ENCODE measurements at regions not wholly inside any gene's neighbourhood (a gene's known extent, or its start where the extent isn't known, plus 50 kb on each side); places are given as distances from the start of the nearest gene placed in this dataset.

DNA sequence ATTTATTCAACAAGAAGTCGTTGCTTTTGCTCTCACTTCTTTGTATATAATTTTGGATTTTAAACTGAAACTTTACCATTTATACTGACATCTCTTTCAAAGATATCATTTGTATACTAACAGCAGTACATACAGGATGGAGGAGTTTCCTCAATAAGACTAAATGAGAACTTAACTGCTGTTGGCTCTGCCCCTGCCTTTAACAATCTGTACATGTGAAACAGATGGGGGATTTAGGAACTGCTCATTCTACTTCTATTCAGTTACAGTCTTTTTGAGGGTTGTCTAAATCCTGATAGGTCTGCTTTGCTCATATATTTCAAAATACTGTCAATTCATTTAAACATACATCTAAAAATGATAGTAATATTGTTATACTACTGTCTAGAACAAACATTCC lies 663.2 kb downstream of the ADGRL2 start:
- DNase-seq, result no peak

DNA sequence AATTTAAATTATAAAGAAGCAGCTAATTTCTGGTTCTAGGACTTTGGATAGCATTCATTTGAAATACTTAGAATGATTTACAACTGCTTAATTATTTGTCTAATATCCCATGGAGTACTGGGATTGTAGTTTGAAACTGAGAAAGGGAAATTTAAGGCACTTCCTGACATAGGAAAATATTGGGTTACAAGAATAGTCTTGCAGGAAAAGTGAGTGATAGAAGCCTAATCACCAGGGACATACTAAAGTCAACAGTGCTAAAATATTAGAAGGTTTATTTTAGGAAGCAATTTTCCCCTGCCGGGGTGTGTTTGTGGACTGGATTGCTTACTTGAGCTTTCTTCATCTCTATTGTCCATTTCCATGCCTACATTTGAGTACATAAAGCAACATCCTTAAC lies 661.6 kb downstream of the ADGRL2 start:
- no peak for DNase-seq

DNA sequence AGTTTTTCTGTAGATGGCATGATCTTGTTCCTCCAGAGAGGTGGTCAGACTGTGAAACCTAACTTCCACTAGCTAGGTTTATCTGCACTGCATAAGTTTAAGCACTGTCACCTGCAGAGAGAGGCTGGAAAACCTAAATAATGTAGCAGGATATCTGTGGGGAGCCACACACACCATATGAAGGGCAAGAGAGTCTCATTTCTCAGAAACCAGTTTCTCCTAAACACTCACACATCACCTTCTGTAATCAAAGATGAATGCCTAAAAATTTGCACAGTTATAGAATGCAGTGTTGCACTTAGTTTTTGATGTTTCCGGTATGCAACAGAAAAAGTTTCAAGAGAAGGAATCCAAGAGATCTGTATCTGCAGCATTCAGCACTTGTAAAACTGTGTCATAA lies 654.6 kb downstream of the ADGRL2 start:
- no peak for DNase-seq

DNA sequence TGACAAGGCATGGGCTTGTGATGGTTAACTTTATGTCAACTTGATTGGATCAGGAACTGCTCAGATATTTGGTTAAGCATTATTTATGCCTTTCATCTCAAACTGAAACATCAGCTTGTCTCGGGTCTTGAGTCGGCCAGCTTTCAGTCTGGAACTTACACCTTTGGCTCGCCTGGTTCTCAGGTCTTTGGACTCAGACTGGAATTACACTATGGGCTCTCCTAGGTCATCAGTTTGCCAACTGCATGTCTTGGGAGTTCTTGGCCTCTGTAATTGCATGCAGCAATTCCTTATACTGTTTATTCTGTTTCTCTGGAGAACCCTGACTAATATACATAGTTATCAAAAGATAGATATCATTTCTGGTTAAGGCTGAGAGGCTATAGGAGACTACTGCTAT lies 653.7 kb downstream of the ADGRL2 start:
- no peak for DNase-seq

DNA sequence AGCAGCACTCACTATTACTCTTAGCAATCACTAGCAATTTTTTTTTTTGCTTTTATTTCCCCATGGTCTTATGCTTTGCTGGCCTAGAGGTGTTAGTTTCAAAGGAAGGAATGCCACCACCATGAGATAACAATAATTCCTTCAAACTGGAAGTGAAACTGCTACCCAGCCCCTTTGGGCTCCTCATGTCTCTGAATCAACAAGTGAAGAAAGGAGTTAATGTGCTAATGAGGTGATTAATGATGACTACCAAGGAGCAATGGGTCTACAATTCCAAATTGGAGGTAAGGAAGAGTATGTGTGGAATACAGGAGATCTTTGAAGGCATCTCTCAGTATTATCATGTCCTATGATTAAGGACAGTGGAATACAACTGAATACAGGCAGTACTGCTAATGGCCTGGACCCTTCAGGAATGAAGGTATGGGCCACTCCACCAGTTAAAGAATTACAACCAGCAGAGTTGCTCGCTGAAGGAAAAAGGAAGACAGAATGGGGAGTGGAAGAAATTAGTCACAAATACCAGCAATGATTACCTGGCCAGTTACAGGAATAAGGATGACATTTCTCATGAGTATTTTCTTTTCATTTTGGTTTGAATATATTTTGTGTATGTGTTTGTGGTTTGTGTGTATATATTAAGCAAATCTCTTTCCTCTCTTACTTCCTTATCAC lies 652.9 kb downstream of the ADGRL2 start:
- DNase-seq, result no peak

DNA sequence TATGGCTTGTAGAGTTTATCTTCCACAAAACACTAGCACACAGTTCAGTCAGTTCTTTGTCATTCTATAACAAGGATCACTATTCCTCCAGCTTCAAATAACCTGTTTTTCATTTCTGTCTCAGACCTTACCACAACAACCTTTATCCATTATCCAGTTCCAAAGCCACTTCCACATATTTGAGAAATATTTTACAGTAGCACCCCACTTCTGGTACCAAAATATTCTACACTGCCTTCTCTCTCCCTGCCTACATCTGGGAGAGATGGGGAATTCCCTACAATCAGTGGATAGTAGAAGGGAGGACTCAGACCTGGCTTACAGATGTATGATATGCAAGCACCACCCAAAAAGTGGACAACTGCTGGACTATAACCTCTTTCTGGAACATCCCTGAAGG lies 651.4 kb downstream of the ADGRL2 start:
- DNase-seq, result no peak

DNA sequence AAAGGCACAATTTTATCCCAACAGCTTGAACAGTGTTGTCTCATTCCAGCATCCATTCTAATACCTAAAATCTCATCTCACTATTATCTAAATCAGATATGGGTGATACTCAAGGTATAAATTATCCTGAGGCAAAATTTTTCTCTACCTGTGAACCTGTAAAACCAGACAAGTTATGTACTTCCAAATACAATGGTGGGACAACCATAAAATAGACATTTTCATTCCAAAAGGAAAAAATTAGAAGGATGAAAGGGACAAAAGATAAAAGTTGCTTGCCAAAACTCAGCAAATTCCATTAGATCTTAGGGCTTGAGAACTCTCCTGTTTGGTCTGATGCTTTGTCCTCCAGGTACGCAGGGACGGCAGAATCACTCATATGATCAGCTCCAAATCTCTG lies 650.5 kb downstream of the ADGRL2 start:
- no peak for DNase-seq

DNA sequence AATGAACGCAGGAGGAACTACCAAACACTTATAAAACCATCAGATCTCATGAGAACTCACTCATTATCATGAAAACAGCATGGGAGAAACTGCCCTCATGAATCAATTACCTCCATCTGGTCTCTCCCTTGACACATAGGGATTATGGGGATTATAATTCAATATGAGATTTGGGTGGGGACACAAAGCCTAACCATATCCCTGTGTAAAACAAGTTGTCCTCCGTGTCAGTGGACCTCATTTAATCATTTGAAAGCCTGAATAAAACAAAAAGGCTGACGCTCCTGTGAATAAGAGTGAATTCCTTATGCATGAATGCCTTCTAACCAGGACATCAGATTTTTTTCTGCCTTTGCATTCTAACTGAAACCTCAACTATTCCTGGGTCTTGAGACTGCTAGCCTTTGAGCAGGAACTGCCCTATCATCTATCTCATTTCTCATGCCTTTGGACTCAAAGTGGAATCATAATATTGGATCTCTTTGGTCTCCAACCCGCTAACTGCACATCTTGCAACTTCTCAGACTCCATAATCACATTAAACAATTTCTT lies 648.8 kb downstream of the ADGRL2 start:
- no peak for DNase-seq

DNA sequence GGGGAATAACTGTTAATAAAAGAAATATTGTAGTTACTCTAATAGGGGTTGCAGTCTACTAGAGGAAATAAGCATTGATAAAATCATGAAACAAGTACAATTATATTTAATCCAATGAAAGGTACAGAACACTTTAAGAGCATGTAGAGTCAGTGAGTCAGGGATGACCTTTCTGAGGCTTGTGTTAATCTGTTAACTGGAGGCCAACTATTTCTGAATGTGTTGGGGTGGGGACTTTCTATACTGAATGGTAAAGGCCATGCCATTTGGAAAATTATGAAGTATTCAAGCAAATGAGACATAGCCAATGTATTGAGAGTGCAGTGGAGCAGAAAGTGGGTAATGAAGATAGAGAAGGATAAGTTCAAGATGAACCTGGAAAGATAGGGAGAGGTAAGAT lies 646.2 kb downstream of the ADGRL2 start:
- no peak for DNase-seq

DNA sequence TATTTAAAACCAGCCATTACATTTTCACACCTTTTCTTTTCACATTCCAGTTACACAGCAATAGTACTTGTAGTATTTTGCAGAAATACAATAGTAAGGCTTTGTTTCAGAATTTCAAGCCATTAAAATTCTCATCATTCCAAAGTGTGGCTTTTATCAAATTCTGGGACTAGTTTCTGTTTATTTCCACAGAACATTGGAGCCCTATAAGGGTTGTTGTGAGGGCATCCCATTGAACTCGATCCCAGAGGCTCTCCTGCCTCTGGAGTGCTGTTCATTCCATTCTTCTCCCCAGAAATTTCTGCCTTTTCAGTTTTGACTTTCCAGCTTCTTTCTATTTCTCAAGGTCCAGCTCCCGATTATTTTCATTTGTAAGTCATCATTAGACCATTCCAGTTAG lies 645.5 kb downstream of the ADGRL2 start:
- DNase-seq, result no peak

DNA sequence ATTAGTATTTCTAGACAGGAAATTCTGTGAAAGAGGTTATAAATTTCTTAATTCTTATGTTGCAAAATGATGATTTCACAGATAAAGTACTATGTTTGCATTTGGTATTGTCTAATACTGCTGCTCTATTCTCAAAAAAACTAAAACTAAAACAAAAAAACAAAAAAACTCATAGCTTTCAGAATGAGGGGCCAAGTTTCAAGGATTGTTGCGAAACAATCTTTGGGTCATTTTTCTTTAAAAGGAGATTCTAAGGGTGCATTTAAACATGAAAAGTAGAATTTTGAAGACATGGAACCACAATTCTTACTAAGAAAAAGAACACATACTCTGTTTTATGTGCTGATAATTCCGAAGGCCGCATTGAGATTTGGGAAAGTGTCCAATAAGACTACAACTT lies 645.1 kb downstream of the ADGRL2 start:
- DNase-seq, result no peak

DNA sequence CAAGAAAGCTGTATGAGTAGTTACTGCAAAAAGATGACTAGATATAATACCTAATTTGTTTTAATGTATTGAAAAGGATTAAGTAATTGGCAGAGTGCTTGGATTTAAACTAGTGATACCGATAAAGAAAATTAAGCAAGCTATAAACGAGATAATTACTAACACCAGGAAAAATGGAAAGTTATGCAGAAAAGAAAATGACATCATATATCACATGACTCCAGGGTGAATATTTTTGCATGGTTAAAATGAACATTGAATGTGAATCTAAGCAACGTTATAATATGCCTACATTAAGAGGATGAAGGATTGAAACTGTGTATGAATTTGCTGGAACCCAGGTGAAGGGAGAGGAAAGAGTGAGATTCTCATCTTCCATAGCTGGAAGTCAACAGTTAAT lies 644.4 kb downstream of the ADGRL2 start:
- no peak for DNase-seq

DNA sequence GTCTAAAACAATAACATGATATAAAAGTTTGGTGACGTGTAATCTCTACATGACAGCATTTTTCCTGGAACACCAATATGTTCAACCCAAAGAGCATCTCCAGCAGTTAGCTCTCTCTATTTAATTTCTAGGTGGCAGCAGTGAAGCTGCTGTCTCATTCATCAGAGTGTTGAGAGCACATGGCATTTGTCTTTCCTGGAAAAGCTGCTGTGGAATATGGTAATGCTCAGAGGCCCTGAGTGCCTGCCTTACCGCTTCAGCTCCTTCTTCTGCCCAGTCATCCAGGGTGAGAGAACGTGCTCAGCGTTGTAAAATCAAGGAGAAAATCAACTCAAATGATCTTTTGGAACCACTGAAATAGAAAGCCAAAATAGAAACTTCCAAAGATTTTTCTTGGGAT lies 640.7 kb downstream of the ADGRL2 start:
- DNase-seq, result no peak

DNA sequence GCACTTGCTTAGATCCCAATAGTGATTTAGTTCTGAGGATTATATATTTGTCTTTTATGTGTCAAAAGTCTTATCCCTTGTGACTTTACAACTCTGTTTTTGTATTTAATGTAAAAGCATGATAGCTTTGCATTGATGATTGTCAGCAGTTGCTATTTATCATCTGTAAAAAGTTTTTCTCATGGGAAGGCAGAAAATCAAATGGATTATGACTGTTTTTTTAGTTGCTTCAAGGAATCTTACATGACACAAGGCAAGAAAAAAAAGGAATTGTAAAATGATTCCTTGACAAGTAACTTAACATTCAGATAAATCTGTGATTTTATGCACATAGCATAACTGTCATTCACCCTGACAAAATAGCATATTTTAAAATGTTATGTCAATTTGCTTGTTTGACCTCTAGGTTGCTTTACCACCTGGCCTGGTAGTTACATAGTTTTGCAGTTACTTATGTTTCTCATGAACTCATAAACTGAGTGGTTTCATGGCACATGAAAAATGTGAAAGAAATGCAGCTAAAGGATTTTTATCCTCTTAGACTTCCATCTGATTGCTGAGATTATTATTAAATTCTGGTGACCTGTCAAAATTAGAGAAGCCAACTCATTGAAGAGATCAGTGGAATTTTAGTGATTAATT lies 622.6 kb downstream of the ADGRL2 start:
- no peak for DNase-seq

DNA sequence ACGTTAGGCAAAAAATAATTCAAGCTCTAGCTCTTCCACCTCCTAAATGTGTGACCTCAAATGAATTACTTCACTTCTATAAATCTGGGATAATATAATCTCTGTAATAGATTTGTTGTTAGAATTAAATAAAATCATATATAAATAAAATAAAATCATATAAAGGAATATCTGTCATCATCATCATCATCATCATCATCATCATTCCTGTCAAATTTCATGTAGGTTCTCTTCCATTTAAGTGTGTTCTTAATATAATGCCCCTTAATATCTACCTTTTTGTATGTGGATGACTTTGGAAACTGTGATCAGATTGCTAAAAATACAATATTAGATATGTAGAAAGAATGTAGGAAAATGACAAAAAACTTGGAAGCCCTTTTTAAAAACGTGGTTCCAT lies 621.0 kb downstream of the ADGRL2 start:
- no peak for DNase-seq

DNA sequence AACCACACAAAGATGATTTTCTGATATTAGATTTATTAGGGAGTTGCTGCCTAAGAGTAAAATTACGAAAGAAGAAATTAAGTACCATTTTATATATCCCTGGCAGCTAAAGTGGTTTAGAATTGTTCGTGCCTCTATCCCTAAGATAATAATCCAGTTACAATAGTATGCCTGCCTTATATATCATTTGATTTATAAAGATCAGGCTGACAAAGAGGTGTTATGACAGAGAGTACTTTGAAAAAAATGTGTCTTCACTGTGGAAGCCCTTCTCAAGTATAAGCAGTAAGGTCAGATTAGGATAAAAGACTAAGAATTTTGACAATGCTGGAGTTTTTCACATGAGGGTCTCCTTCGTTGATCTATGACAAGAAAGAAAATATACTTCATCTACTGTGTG lies 619.9 kb downstream of the ADGRL2 start:
- no peak for DNase-seq

DNA sequence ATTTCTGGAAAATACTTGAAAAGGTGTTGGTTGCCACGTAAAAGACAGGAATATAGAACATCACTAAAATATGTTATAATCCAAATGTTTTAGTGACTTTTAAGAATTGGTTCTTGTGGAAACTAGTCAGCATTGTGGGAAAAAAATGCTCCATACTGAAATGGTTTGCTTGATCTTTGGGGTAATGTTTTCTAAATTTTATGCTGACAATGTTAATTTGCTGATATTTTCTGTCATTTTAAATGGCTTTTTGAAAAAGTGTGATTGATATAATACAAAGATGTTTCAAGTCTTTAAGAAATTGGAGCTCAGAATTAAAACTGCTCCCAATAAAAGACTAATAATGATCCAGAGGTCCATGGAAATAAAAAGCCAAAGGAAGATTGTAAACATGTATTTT lies 610.9 kb downstream of the ADGRL2 start:
- no peak for DNase-seq

DNA sequence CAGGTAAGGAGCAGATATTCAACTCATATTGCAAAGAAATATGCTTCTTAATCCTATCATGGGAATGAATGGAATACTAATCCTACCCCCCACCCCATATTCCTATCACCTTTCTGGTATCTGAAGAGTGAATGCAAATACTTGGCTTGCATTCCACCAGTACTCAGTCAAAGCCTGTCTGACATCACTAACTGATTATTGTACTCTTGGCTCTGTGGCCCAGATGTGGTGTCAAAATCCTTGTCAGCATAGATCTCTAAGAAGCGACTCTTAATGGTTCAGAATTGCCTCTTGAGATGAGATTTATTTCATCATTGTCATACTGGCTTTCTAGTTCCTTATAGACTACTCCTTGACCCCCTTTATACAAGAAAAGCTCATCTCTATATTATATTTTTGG lies 604.6 kb downstream of the ADGRL2 start:
- DNase-seq, result no peak

DNA sequence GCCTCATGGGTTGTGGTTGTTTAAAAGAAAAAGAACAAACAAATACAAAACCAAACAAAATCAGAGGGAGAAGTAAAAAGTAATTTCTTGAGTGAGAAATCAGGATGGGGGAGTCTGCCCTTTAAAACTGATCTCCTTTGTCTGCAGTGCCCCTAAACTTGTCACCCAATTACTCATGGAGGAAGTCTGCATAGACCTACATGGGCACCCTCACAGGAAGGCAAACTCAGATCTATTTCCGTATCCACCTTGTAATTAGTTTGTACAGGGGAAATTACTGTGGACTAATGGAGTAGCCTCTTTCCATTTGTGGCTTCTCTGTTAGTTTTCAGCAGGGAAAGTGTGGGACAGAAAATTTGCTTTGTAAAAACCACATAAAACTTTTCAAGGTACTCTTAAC lies 600.4 kb downstream of the ADGRL2 start:
- no peak for DNase-seq

DNA sequence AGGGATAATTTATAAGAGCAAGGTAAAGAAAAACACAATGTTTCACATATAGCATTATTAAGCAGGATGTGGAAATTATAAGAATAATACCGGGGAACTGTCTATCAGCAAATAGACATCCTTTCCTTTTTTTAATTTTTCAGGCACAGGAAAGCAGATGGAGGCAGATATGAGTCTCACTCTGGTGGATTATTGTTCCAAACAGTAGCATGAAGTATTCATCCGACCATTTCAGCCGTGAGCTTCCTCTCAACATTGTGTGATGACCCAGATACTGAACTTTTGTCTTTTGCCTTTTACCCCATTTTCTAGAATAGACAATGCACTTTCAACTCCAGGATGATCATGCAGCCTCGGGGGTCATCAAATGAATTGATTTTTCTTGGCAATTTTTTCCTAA lies 599.8 kb downstream of the ADGRL2 start:
- no peak for DNase-seq

DNA sequence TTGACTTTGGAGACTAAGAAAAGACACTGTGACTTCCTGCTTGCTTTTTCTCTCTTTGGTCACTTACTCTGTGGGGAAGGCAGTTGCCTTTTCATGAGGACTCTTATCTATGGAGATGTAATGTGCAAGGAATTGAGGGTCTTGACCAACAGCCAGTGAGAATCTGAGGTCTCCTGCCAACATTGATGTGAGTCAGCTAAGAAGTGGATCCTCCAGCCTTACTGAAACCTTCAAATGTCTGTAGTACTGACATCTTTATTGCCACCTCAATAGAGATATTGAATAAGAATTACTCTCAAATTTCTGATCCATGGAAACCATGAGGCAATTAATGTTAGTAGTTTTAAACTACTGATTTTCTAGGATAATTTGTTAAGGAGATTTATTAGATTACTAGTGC lies 598.4 kb downstream of the ADGRL2 start:
- DNase-seq, result no peak

DNA sequence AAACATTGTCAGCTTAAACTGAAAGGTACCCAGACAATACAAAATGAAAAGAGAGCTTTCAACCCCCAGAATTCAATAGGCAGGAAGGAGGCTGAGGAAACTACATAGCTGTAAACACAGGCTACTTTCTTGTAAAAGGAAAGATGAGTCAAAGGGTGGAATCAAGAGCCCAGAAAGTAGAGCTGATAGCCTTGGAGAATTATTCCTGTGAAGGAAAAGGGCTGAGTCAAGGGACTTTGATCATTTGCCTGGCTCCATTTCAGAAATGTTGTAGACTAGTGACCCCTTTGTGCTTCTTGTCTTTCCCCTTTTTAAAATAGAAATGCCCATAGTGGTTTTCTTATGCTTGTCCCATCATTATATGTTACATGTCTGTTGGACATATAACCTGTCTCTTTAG lies 597.6 kb downstream of the ADGRL2 start:
- no peak for DNase-seq

DNA sequence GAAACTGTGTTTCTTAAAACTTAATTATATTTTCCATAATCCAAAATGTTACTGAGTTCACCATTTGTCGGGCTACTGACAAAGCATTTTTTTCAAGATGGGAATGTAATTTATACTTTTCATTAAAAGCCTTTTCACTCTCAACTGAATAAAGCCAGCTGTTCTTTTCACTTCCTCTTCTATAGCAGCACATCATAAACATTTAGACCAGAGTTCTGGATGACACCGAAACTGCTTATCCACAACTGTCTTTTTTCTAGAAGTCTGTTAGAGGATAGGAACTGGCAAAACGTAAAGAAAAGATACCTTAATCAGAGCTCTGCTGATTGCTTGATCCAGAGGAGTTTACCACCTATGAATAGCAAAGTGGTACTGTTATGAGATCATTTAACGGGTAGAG lies 594.7 kb downstream of the ADGRL2 start:
- no peak for DNase-seq

DNA sequence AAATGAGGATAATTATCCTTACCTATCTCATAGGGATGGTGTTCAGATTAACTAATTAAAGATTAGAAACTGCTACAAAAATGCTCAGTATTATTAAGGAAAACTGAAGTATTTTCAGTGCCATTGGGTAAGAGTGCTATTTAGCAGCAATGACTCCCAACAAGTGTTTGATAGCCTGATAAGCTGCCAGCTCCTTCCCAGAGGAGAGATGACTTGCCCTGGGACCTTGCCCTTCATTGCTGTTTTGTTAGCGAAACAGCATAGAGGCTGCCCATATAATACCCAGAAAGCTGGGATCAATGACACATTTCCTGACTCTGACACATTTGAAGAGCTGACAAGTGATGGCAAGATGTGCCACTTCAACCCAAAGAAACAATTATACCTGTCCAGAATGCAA lies 592.2 kb downstream of the ADGRL2 start:
- no peak for DNase-seq

DNA sequence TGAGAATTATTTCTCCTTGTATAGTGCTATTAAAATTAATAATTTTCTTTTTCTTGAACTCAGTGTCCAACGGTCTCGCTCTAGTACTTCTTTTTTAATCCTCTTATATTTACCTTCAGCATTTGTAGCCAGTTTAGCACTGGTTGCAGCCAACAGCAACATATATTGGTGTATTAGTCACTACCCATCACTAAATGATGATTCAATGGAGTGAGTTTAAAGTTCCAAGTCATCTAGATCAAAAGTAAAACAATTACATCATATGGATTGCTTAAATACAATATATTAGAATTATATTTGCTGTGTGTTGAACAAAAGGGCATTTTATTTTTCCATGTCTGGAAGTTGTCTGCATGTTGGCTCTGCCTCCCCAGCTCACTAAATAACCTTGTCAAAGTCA lies 591.8 kb downstream of the ADGRL2 start:
- DNase-seq, result no peak
